Brain pericyte (primary cell): ENCODE measurements at regions not wholly inside any gene's neighbourhood (a gene's known extent, or its start where the extent isn't known, plus 50 kb on each side); places are given as distances from the start of the nearest gene placed in this dataset.

Experiments used
- DNase-seq: peaks from one replicate; pipeline ENCODE4 v3.0.0-alpha.2; 2012; ENCODE audit warnings: low read depth, low spot score

- no peak for DNase-seq
Observed at GRCh38 chr1:188261849-188262248, 1433.1 kb downstream of the PLA2G4A start.

GRCh38 chr1:188269956-188270355, 1441.2 kb downstream of the PLA2G4A start:
- no peak for DNase-seq

- DNase-seq: no peak
Observed at GRCh38 chr1:188270497-188270896, 1441.7 kb downstream of the PLA2G4A start.

- no peak for DNase-seq
Observed at GRCh38 chr1:188277771-188278170, 1449.0 kb downstream of the PLA2G4A start.

- peak; percentile 17 for DNase-seq
Observed at GRCh38 chr1:188281921-188282320, 1453.2 kb downstream of the PLA2G4A start.

GRCh38 chr1:188295157-188295556, 1466.4 kb downstream of the PLA2G4A start:
- no peak for DNase-seq

GRCh38 chr1:188302746-188303145, 1474.0 kb downstream of the PLA2G4A start:
- DNase-seq: no peak

GRCh38 chr1:188314557-188315137, 1485.9 kb downstream of the PLA2G4A start:
- no peak for DNase-seq

GRCh38 chr1:188317894-188318293, 1489.1 kb downstream of the PLA2G4A start:
- no peak for DNase-seq

- no peak for DNase-seq
Observed at GRCh38 chr1:188325211-188325610, 1496.5 kb downstream of the PLA2G4A start.

GRCh38 chr1:188343914-188344313, 1515.2 kb downstream of the PLA2G4A start:
- no peak for DNase-seq

- no peak for DNase-seq
Observed at GRCh38 chr1:188350104-188350503, 1521.4 kb downstream of the PLA2G4A start.

- DNase-seq: no peak
Observed at GRCh38 chr1:188355082-188355481, 1526.3 kb downstream of the PLA2G4A start.

GRCh38 chr1:188355847-188356246, 1527.1 kb downstream of the PLA2G4A start:
- no peak for DNase-seq

GRCh38 chr1:188359315-188359714, 1530.6 kb downstream of the PLA2G4A start:
- no peak for DNase-seq

GRCh38 chr1:188363943-188364342, 1535.2 kb downstream of the PLA2G4A start:
- no peak for DNase-seq

GRCh38 chr1:188364927-188365449, 1536.2 kb downstream of the PLA2G4A start:
- DNase-seq: no peak

- no peak for DNase-seq
Observed at GRCh38 chr1:188365874-188366273, 1537.1 kb downstream of the PLA2G4A start.

- no peak for DNase-seq
Observed at GRCh38 chr1:188367661-188368060, 1538.9 kb downstream of the PLA2G4A start.

- DNase-seq: no peak
Observed at GRCh38 chr1:188371295-188371806, 1542.6 kb downstream of the PLA2G4A start.

- no peak for DNase-seq
Observed at GRCh38 chr1:188372821-188373220, 1544.1 kb downstream of the PLA2G4A start.

- no peak for DNase-seq
Observed at GRCh38 chr1:188382851-188383250, 1554.1 kb downstream of the PLA2G4A start.

- no peak for DNase-seq
Observed at GRCh38 chr1:188386161-188386560, 1557.4 kb downstream of the PLA2G4A start.

- DNase-seq: no peak
Observed at GRCh38 chr1:188386666-188387065, 1557.9 kb downstream of the PLA2G4A start.
